Testis (tissue), 2 donors: ENCODE measurements at regions not wholly inside any gene's neighbourhood (a gene's known extent, or its start where the extent isn't known, plus 50 kb on each side); places are given as distances from the start of the nearest gene placed in this dataset.
"Not testable (repeated sequence)": the region's sequence is repeated elsewhere in the genome, so short reads cannot be mapped to it uniquely, and the experiment has no call there.

Experiments
- POLR2A ChIP-seq: fragments of 450-650 bp; IDR thresholded peaks from one replicate; pipeline ENCODE4 v1.6.1; 2017; ENCODE audit warnings: antibody characterized with exemption, mild to moderate bottlenecking, moderate library complexity
- TF ChIP-seq, protein P1 (sequence below), 3 experiments: fragments of 450-650 bp in 2 of 3; fragments of 200-600 bp in 1 of 3; sonication (generic) in 1 of 3; IDR thresholded peaks; one replicate each; pipeline ENCODE4 v1.5.1; 2016 to 2019; ENCODE audit warnings: antibody characterized with exemption in 3 of 3, mild to moderate bottlenecking in 2 of 3, moderate library complexity in 1 of 3

DNA sequence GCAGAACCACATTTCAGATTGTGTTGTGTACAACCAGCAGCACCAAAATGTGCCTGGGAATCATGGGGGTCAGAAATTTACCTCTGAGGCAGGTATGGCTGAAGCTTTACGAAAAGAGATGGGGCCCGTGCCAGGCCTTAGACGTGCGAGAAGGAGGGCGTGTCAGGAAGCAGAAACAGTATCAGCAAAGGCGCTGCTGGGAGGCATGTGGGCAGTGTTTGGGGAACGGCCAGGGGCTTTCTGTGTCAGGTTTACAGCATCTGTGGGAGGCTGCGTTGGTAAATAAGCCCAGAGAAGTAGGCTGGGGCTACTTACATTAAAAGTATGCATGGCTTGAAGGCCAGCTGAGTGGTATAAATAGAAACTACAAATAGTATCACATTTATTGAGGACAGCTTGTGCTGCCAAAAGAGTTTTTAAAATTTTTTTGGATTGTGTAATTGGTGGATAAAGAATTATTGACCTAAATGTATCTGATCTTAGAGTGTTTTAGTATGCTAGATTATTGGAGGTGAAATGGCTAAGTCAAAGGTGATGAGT, 120.5 kb upstream of the SIMC1 start:
- TF ChIP-seq, protein P1, sequence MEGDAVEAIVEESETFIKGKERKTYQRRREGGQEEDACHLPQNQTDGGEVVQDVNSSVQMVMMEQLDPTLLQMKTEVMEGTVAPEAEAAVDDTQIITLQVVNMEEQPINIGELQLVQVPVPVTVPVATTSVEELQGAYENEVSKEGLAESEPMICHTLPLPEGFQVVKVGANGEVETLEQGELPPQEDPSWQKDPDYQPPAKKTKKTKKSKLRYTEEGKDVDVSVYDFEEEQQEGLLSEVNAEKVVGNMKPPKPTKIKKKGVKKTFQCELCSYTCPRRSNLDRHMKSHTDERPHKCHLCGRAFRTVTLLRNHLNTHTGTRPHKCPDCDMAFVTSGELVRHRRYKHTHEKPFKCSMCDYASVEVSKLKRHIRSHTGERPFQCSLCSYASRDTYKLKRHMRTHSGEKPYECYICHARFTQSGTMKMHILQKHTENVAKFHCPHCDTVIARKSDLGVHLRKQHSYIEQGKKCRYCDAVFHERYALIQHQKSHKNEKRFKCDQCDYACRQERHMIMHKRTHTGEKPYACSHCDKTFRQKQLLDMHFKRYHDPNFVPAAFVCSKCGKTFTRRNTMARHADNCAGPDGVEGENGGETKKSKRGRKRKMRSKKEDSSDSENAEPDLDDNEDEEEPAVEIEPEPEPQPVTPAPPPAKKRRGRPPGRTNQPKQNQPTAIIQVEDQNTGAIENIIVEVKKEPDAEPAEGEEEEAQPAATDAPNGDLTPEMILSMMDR (IDR thresholded peaks at IDR 0.05): not testable (repeated sequence)
- not testable (repeated sequence) for TF ChIP-seq POLR2A
